Kidney (tissue), 13 donors: ENCODE measurements at regions not wholly inside any gene's neighbourhood (a gene's known extent, or its start where the extent isn't known, plus 50 kb on each side); places are given as distances from the start of the nearest gene placed in this dataset.

Experiments
- DNase-seq, 5 donors: peaks; one replicate each; pipeline ENCODE4 v3.0.0-alpha.2; 2013 to 2020
- FAIRE-seq: peaks from 2 replicates; lab custom pipeline; 2012; peaks lifted over from hg19 to GRCh38; lab: Jason Lieb, UNC
- H3K27ac ChIP-seq, 2 donors: one replicate each; pipeline ENCODE4 v1.7.0; 2013; ENCODE audit warnings: low read depth in 2 of 2, low read length in 2 of 2, inconsistent platforms in 1 of 2
- H3K27me3 ChIP-seq: one replicate; pipeline ENCODE4 v1.7.1; 2013; ENCODE audit warnings: low read length, inconsistent platforms; ENCODE audit not compliant: control insufficient read depth, insufficient read depth
- H3K36me3 ChIP-seq, 3 donors: one replicate each; pipeline versions ENCODE4 v1.7.0 to v1.7.1; 2013; ENCODE audit warnings: low read length in 3 of 3, control low read depth in 1 of 3, inconsistent platforms in 1 of 3; ENCODE audit not compliant: insufficient read depth in 3 of 3, control insufficient read depth in 2 of 3
- H3K4me1 ChIP-seq, 3 donors: one replicate each; pipeline versions ENCODE4 v1.7.0 to v1.7.1; 2013; ENCODE audit warnings: low read length in 3 of 3, inconsistent platforms in 1 of 3, low read depth in 1 of 3; ENCODE audit not compliant: control insufficient read depth in 2 of 3, insufficient read depth in 2 of 3
- H3K4me3 ChIP-seq, 3 donors: one replicate each; pipeline versions ENCODE4 v1.7.0 to v1.8.1; 2013; ENCODE audit warnings: low read length in 3 of 3, control low read depth in 1 of 3, inconsistent platforms in 1 of 3
- H3K9ac ChIP-seq, 3 donors: one replicate each; pipeline versions ENCODE4 v1.7.0 to v1.7.1; 2013; ENCODE audit warnings: low read length in 3 of 3, control low read depth in 1 of 3, inconsistent platforms in 1 of 3
- H3K9me3 ChIP-seq, 3 donors: one replicate each; pipeline versions ENCODE4 v1.7.0 to v1.7.1; 2013; ENCODE audit warnings: low read length in 3 of 3, control low read depth in 1 of 3, inconsistent platforms in 1 of 3; ENCODE audit not compliant: control insufficient read depth in 2 of 3, insufficient read depth in 1 of 3
- intact Hi-C: fragments of 100-400 bp; cut with DNase I; formaldehyde crosslinking; loops from one replicate; pipeline ENCODE4 v1.11.1; 2022
- TF ChIP-seq, protein P1 (sequence below): IDR thresholded peaks from 3 replicates; pipeline ENCODE4 v1.5.1; 2012; ENCODE audit warnings: mild to moderate bottlenecking, moderate library complexity, borderline replicate concordance; ENCODE audit not compliant: insufficient read depth; ENCODE audit errors: extremely low read depth
- donor health status: control.
- donor health status: control.
- donor health status: control.
- donor health status: control.
- donor health status: control.
- donor health status: DM: yes; HTN: yes; CAD: no.
- donor health status: Normal renal cell carcinoma (clear cell type).

DNA sequence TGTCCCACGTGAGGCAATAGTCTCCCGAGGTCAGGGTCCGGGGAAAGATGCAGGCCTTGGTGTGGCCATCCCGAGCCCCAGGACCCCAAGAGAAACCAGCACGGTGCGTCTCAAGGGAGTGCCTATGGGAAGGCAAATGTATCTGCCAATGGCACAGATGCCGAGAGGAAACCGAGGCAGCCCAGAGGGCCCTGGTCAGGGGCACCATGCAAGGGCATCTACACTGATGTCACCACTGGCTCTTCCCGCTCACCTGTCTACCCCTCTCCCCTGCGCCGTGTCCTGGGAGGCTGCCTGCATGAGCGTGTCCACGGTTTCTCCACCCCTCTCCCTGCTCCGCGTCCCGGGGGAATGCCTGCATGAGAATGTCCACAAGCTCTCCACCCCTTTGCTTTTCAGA lies 1318.8 kb downstream of the TBC1D22A start:
- TF ChIP-seq, protein P1, sequence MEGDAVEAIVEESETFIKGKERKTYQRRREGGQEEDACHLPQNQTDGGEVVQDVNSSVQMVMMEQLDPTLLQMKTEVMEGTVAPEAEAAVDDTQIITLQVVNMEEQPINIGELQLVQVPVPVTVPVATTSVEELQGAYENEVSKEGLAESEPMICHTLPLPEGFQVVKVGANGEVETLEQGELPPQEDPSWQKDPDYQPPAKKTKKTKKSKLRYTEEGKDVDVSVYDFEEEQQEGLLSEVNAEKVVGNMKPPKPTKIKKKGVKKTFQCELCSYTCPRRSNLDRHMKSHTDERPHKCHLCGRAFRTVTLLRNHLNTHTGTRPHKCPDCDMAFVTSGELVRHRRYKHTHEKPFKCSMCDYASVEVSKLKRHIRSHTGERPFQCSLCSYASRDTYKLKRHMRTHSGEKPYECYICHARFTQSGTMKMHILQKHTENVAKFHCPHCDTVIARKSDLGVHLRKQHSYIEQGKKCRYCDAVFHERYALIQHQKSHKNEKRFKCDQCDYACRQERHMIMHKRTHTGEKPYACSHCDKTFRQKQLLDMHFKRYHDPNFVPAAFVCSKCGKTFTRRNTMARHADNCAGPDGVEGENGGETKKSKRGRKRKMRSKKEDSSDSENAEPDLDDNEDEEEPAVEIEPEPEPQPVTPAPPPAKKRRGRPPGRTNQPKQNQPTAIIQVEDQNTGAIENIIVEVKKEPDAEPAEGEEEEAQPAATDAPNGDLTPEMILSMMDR, result no peak
- Histone ChIP-seq H3K27ac (no peak overlapping the region), H3K9me3 (no peaks in the 10 kb centered on the region), H3K27me3 (no peaks in the 10 kb centered on the region), H3K36me3 (no peaks in the 10 kb centered on the region), H3K4me3 (no peak overlapping the region), H3K4me1 (no peaks in the 10 kb centered on the region), H3K9ac (no peak overlapping the region)
- FAIRE-seq, result no peak
- intact Hi-C loops, result no loop called here
- DNase-seq, result no peak

GRCh38 chr22:48080316-48081165 lies 1318.1 kb downstream of the TBC1D22A start:
- no peaks in the 10 kb centered on the region for H3K27me3 ChIP-seq
- intact Hi-C loops, result no loop called here
- H3K4me1 ChIP-seq, result no peaks in the 10 kb centered on the region
- no peak overlapping the region for H3K27ac ChIP-seq
- no peak overlapping the region for H3K9ac ChIP-seq
- FAIRE-seq, result no peak
- no peak for DNase-seq
- no peaks in the 10 kb centered on the region for H3K9me3 ChIP-seq
- TF ChIP-seq, protein P1, result no peak
- no peaks in the 10 kb centered on the region for H3K36me3 ChIP-seq
- H3K4me3 ChIP-seq, result no peak overlapping the region

DNA sequence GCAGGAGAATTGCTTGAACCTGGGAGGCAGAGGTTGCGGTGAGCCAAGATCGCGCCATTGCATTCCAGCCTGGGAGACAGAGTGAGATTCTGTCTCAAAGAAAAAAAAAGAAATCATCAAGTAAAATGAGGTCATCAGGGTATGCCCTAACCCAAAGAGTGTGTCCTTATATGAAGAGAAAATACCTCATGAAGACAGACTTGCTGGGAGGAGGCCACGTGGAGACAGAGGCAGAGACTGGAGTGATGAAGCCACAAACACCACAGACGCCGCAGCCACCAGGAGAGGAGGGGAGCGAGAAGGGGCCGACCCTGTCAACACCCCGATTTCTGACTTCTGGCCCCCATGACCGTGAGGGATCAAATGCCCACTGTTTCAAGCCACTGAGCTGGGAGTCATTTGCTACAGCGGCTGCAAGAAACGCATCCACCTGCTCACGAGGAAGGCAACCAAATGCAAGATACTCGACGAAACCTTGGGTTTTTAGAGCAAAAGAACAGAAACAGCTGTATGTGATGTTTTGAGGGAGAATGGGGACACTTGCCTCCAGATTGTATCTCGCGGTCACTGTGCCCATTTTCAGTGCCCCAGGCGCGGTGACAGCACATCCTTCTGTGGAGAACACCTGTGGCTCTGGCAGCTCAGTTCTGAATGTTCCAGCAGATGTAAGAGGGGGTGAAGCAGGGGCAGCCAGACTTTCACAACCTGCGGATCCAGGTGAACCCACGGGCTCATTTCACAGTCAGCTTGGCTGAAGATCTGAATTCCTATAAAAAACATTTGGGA lies 1317.2 kb downstream of the TBC1D22A start:
- Histone ChIP-seq H3K27me3 (no peaks in the 10 kb centered on the region), H3K36me3 (no peaks in the 10 kb centered on the region), H3K4me3 (no peak overlapping the region), H3K4me1 (no peaks in the 10 kb centered on the region), H3K9ac (no peak overlapping the region), H3K27ac (no peak overlapping the region), H3K9me3 (no peaks in the 10 kb centered on the region)
- FAIRE-seq (no peak), DNase-seq (no peak)
- intact Hi-C loops, result no loop called here
- TF ChIP-seq, protein P1, result no peak
